Hindlimb muscle (tissue), 1 donor: ENCODE measurements at regions not wholly inside any gene's neighbourhood (a gene's known extent, or its start where the extent isn't known, plus 50 kb on each side); places are given as distances from the start of the nearest gene placed in this dataset.
"Not testable (repeated sequence)": the region's sequence is repeated elsewhere in the genome, so short reads cannot be mapped to it uniquely, and the experiment has no call there.

Experiments used
- DNase-seq: peaks from one replicate; pipeline ENCODE4 v3.0.0-alpha.2; 2013

DNA sequence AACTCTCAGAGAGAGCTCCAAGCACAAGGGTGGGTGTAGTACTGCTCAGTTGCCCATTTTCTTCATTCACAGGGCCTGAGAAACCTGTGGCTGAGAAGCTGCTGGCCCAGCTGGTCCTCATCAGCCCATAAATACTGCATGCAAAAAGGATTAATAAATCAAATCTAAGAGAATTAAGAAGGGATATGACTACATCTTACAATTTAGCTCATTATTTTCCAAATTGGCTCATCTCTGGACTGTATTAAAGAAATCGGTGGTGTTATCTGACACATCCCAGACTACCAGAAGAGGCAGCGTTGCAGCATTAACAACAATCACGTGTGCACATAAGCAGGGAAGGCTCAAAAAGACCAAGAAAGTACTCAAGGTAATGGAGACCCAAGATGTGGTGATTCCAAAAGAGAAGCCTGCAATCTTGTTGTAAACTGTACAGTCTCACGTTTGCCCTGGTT, 90.7 kb downstream of the CD24 start:
- no peak for DNase-seq

DNA sequence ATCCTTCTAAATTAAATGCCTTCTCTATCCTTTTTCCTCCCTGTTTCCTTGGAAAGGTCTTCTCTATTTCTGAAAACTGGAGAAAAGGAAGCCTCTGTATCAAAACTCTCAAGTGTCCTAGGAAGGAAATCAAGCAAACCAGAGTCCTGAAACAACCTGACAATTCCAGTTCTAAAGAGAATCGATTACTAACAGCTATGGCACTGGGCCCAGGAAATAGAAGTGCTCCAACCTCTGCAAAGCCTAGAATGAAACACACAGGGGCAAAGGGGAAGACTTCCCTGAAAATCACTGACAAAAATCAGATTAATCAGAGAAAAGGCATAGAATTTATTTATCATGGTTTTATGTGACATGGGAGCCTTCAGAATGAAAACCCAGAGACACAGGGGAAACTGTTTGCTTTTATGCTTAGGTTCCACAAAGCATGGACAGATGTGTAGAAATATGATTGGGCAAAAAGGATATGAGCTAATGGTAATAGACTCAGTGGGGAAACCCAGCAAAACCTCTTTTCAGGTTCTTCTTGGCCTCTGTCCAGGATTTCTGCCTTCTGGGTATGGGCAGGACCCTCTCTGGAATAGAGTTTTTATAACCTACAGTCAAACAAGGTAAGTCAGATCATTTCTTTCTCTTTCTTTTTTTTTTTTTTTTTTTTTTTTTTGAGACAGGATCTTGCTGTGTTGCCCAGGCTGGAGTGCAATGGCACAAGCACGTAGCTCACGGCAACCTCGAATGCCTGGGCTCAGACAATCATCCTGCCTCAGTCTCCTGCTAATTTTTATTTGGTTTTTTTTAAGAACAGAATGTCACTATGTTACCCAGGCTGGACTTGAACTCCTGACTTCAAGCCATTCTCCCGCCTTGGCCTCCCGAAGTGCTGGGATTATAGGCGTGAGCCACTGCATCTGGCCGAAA, 91.7 kb downstream of the CD24 start:
- DNase-seq = no peak

DNA sequence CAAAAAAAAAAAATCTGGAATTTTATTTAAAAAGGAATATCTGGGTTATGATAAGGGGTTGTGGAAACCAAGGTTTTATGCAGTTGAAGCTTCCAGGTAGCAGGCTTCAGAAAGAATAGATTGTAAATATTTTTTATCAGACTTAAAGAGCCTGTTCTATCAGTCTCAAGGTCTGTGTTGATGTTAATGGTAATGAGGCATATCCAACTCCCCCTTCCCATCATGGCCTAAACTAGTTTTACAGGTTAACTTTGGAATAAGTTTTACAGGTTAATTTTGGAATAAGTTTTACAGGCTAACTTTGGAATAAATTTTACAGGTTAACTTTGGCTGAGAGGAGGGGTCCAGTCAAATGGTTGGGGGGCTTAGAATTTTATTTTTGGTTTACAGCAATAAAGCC, 92.4 kb downstream of the CD24 start:
- DNase-seq = no peak

DNA sequence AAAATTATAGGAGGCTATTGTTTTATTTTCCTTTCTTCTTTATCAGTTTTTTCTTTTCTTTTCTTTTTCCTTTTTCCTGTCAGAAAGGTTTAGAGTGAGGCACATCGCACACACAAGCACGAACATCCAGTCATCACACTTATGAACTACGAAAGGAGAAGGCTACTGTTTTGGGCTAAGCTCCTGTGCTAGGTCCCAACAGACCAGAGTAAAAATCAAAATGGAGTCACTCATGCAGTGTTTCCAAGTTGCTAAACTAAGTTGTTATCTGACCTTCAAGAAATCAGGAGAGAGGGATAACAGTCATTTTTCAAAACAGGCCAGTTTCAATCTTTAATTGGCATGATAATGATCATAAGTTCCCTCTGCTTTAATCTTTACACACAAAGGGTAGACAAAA, 93.6 kb downstream of the CD24 start:
- DNase-seq = no peak

DNA sequence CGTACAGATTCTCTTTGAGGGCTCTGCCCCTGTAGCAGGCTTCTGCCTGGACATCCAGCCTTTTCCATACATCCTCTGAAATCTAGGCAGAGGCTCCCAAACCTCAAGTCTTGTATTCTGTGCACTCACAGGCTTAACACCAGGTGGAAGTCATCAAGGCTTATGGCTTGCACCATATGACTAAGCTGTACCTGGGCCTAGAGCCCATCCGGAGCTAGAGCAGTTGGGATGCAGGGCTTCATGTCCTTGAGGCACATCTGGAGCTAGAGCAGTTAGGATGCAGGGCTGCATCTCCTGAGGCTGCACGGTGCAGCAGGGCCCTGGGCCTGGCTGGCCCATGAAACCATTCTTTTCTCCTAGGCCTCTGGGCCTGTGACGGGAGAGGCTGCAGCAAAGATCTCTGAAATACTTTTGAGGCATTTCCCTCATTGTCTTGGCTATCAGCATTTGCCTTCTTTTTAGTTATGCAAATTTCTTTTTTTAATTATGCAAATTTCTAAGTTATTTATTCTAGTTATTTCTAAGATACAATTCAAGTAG, 98.7 kb downstream of the CD24 start:
- no peak for DNase-seq

DNA sequence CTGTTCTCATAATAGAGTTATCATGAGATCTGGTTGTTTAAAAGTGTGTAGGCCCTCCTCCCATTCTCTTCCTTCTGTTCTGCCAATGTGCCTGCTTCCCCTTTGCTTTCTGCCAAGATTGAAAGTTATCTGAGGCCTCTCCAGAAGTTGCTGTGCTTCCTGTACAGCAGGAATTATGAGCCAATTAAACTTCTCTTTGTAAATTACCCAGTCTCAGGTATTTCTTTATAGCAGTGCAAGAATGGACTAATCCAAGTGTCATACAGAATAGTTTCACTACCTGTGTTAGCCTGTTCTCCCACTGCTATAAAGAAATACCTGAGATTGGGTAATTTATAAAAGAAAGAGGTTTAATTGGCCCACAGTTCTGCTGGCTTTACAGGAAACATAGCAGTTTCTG, 100.0 kb downstream of the CD24 start:
- DNase-seq = no peak

DNA sequence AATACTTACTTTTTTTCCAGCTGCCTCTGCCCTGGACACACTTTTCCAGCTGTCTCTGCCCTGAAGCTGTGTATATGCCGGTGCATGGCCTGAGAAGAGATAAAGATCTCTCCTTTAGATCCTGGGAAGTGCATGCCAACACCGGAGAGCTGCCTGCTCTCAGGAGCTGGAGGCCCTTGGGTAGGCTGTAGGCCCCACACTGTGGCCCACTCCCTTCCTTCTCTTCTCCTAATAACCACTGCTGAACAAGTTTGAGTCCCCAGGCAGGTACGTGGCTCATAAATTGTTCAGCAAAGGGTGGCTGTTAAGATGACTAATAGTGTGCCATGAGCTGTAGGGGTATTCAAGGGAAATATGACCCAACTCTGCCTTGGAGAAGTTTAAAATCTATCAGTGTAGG, 102.5 kb downstream of the CD24 start:
- DNase-seq = no peak

DNA sequence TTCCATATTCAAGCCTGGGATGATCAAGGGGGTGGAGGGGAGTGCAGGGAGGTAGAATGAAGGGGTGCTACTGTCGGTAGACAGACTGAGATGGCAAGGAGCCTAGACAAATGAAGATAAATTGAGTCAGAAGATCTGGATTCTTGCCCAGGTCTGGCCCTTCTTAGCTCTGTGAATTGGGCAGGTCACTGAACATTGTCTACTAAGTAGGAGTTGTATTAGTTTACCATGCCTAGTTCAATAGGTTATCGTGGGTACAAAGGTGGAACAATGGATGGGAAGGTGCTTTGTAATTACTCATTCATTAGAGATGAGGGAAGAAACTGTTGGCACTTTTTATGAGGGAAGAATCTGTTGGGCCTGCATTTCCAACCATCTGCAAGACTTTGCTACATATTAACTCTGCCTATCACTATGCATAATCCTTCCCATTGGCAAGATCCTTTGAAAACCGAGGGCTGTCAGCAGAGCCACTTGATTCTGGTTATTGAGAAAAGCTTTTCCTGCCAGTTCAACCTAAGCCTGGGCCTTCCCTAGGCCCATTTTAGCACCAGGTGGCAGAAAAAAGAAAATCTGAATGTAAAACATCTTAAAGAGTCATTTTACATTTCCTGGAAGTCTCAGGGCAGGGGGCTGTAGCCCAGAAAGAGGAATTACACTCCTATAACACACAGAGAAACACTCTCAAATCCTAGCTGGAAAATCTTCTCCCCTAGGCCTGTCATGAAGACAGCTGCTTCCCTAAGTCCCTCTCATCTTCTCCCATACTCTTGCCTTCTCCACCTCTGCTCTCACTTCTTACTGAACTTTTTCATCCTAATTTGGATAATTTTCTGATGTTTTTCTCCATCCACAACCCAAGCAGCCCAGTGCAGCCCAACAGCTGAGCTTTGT, 103.5 kb downstream of the CD24 start:
- no peak for DNase-seq

DNA sequence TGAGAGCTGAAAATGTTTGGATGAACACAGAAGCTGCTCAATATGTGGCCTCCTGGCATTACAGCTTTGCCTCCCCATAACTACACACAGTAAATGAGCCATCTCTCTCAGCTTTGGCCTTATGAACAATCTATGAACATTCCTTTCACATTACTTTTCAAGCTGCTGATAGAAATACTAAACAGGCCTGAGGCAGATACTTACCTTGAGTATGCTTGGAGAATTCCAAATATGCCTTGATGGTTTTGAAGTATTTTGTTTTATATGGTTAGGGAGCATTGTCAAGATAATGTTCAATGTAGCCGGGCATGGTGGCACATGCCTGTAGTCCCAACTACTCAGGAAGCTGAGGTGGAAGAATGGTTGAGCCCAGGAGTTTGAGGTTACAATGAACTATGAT, 104.5 kb downstream of the CD24 start:
- DNase-seq = no peak

DNA sequence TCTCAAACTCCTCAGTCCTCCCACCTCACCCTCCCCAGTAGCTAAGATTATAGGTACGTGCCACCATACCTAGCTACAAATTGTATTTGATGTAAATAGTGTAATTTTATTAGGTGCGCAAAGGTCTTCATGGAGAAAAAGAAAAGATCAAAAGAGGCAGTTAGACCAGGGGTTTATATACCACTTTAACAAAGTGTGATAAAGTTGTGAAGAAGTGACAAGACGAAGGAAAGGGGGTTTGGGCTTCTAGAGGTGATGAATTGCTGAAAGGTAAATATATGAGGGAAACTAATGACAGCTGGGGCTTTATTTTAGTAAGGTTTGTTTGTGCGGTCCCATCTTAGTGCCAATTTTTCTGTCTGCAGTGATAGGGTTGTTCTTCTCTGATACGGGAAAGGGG, 105.3 kb downstream of the CD24 start:
- DNase-seq = no peak

DNA sequence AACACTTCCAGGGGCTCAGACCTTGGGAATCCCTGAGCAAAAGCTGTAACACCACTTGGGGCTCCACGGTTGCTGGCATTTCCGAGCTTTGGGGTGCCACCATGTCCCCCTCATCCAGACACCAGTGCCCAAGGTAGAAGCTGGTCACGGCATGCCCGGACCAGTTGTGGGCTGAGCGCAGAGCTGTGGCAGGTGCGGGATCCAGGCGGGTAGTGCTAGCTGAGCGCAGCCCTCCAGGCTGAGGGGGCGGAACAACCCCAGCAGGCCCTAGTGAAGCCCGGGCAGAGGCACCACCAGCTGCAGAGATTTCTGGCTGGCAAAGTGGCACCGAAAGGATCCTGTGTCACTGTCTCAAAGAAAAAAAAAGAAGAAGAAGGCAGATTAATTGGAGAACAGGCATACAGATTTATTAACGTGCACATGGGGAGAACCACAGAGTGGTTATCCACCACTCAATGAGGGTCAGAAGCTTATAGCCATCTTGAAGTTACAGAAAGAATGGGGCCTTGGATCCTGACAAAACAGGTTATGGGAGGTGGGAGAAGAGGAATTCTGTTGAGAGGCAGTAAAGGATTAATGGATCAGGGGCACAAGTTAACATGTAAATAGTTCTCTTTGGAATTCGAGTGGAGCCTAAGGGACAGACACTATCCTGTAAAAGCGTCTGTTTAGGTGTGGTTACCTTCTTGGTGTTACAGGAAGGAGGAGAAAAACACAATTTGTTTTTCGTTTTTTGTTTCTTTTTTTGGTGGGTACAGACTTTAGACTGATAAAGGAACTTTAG, 107.5 kb downstream of the CD24 start:
- no peak for DNase-seq

DNA sequence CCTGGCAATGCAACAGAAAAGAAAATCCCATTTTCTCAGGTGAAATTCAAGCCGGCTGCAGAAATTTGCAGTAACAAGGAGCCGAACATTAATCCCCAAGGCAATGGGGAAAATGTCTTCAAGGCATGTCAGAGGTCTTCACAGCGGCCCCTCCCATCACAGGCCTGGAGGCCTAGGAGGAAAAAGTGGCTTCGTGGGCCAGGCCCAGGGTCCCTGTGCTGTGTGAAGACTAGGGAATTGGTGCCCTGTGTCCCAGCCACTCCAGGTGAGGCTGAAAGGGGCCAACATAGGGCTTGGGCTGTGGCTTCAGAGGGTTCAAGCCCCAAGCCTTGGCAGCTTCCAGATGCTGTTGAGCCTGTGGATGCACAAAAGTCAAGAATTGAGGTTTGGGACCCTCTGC, 111.7 kb downstream of the CD24 start:
- no peak for DNase-seq

DNA sequence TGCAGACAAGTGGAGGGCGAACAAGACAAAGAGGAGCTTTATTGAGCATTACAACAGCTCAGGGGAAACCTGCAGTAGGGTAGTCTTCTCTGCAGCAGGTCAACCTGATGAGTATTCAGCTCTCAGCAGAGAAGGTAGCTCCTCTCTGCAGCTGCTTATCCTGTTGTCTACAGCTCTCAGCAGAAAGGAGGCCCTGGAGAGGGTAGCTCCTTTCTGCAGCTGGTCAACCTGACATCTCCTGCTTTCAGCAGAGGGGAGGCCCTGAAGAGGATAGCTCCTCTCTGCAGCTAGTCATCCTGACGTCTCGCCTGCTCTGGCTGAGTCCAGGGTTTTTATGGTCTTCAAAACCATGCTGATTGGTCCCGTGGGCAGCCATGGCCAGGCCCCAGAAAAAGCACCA, 113.6 kb downstream of the CD24 start:
- DNase-seq = no peak

DNA sequence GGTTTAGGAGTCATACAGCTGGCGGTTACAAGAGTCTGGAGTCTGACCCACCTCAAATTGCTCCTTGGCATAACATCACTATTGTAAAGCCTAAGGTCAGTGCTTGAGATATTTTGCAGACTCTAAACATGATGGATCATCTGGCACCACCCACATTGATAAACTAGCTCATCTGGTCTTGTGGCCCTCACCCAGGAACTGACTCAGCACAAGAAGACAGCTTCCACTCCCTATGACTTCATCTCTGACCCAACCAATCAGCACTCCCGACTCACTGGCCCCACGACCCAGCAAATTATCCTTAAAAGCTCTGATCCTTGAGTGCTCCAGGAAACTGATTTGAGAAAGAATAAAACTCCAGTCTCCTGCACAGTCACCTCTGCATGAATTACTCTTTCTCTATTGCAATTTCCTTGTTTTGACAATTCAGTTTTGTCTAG, 115.9 kb downstream of the CD24 start:
- no peak for DNase-seq

DNA sequence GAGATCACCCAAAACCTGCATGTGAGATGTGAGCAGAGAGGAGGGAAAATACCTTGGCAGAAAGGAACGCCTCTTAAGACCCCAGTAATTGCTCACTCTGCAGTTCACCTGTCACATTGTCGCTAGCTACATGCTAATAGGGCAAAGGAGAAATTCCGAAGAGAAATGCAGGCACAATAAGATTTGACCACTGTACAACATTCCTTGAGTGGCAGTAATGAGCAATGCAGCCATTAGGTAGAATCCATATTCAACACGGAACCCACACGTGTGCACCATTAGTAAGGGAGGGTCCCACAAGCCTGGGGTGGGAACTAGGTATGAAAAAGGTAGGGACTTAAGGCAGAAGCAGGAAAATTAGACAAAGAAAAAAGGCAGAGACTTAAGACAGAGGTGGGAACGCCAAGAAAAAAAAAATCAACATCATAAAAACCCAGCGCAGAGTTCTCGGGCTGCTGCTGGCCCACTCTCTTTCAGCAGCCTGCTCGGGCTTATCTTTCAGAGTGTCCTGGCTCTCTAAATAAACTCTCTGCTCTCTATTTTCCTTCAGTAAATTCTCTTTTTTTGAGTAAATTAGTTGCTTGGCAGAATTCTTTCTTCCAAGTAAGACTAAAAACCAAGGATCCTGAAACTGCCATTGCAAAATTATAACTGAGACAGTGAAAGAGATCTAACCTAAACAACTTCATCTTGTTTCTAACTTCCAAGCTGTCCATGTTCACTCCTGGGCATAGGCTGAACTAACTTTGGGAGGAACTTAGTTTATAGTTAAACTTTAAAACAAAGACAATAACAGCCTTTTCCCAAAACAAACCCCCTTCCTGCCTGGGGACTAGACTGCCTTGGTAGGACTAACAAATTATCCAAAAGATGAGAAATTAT, 116.5 kb downstream of the CD24 start:
- DNase-seq = no peak

DNA sequence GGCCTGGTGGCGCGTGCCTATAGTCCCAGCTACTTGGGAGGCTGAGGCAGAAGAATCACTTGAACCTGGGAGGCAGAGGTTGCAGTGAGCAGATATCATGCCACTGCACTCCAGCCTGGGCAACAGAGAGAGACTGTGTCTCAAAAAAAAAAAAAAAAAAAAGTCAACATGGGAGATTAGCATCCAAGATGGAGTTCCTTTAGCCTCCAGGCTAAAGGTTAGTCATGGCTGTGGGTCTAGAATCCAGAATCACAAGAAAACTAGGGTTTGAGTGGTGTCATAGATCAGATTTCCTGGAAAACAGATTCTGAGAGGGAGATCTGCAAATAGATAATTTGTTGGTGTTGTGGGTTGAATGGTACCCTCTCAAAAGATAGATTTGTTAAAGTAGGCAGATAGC, 117.2 kb downstream of the CD24 start:
- DNase-seq = not testable (repeated sequence)

DNA sequence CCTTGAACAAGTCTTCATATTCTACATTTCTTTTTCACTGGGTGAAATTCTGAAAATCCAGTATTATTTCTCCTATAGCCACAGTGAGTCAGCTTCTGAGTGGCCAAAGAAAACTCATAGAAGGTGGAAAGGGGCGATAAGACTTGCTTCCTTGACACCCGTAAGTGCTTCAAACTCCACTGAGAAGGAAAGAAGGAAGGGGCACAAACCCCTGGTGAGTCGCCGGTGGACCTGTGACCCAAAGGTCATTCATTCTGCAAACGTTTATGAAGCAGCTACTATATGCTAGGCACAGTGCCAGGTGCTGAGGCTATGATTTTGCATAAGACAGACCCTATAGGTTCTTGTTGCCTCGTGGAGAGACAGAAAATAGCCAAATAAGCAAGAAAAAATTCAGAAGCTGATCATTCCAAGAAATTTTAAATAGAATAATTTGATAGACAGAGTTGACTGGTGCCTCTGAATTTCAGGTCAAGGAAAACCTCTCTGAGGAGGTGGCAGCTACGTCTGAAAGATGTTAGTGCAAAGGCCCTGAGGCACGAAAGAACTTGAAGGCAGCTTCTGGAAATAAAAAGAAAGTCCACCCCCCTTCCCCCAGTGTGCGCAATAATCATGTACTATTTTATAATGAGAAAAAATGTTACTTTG, 118.2 kb downstream of the CD24 start:
- no peak for DNase-seq

DNA sequence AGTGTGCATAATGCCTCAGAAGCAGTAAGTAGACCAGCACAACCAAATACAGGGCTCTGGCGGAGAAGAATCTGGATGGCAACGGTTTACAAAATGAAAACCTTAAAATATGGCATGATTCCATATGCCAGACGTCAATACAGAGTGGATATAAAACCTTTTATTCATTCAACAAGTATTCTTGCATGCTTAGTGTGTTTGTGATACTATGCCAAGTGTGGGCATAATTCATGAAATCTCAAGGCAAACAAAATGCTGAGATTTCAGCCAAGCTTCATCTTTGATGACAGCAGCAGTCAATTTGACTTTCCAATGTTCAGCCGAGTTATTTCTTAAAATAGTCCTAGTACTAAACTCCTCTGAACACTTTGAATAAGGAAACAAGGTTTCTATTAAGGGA, 119.4 kb downstream of the CD24 start:
- no peak for DNase-seq

DNA sequence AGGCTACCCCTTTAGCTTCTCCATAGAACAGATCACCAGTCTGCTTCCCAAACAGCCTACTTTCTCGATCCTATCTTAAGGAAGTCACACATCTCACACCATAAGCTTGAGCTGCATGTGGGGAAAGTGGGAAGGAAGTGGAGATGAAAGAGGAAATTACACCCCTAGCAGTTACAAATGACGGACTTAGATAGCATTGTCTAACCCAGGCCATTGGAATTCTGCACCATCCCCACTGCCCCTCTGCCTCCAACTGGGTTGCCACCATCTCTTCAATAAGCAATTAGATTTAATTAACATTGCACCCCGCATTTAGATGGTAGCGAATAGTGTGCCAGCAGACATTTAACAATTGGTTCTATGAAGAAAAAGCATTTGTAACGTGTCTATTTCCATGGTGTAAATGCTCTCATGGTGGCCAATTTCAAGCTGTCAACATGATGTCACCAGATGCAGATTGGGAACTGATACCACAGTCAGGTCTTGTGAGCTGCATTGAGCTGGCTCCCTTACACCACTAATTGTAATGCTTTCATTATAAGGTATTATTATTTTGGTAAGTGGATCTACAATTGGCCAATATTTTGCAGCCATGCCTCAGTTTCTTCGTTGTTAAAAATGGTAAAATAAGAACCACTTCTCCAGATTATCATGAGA, 124.7 kb downstream of the CD24 start:
- no peak for DNase-seq

DNA sequence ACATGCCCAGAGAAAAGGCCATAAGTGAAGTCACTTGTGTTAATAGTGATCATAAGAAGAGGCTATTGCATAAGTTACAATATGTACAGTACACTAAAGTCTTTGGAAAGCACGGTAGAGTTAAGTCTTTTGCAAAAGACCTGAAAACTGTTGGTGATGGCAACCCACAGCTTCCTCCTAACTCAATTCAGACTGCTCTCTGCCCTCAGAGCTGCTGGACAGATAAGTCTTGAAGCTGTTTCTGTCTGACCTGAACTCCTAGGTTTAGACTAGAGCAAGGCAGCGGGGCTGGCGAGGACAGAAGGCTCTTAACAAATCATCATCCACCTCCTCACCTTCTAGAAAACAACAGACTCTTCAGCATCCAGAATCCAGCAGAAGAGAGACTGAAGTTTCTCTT, 125.4 kb downstream of the CD24 start:
- no peak for DNase-seq
